DMS53 (cell line): ENCODE measurements at regions not wholly inside any gene's neighbourhood (a gene's known extent, or its start where the extent isn't known, plus 50 kb on each side); places are given as distances from the start of the nearest gene placed in this dataset.

Source experiments
- DNase-seq: peaks from one replicate; lab custom pipeline; 2025; lab: John Stamatoyannopoulos, UW

- no peak for DNase-seq
Observed at GRCh38 chr6:95501032-95501904, 76.1 kb upstream of the MANEA start.

DNA sequence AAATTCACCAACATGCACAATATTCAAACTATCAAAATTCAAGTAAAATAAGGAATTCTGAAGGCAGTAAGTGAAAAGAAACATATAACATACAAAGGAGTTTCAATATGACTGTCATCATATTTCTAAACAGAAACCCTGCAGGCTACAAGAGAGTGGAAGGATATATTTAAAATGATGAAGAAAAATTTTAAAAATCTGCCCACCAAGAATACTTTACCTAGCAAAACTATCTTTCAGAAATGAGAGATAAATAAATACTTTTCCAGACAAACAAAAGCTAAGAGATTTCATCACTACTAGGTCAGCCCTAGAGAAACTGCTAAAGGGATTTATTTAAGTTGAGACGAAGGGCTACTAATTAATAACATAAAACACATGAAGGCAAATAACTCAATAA lies 73.8 kb upstream of the MANEA start:
- DNase-seq = no peak

- no peak for DNase-seq
Observed at GRCh38 chr6:95511404-95511803, 65.9 kb upstream of the MANEA start.

- no peak for DNase-seq
Observed at GRCh38 chr6:95515975-95516374, 61.4 kb upstream of the MANEA start.

- DNase-seq = no peak
Observed at GRCh38 chr6:95517004-95517403, 60.3 kb upstream of the MANEA start.

DNA sequence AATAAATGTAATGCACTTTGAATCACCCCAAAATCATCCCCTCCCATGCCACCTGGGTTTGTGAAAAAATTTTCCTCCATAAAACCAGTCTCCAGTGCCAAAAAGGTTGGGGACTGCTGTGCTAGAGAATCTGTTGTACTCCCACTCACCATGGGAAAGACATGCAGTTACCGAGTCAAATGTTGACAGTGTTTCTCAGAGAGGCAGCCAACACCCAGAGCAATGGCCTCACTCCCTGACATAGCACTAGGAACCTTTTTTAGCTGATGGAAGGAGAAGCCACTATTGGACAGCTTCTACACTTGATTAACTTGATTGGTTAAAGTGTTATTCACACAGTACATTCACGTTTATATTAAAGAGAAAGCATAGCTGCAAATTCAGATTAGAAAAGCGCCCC lies 59.8 kb upstream of the MANEA start:
- no peak for DNase-seq

- DNase-seq = no peak
Observed at GRCh38 chr6:95518630-95519227, 58.6 kb upstream of the MANEA start.

- DNase-seq = no peak
Observed at GRCh38 chr6:95519228-95520037, 57.9 kb upstream of the MANEA start.

- no peak for DNase-seq
Observed at GRCh38 chr6:95521181-95521580, 56.2 kb upstream of the MANEA start.
